Cardiac muscle cell (in vitro differentiated cells and primary cell): ENCODE measurements at regions not wholly inside any gene's neighbourhood (a gene's known extent, or its start where the extent isn't known, plus 50 kb on each side); places are given as distances from the start of the nearest gene placed in this dataset.

Experiments
- DNase-seq, 2 donors: peaks; one replicate each; pipeline versions ENCODE4 v3.0.0 to v3.0.0-alpha.2; 2010 to 2017; ENCODE audit warnings: low read depth in 1 of 2, low spot score in 1 of 2
- H3K27ac ChIP-seq: fragments of 200-600 bp; sonication (generic); 2 replicates; pipeline ENCODE4 v1.5.1; 2016
- H3K27me3 ChIP-seq: fragments of 200-600 bp; sonication (generic); 2 replicates; pipeline ENCODE4 v1.6.0; 2016; ENCODE audit warnings: control low read depth
- H3K36me3 ChIP-seq: fragments of 200-600 bp; sonication (generic); 2 replicates; pipeline ENCODE4 v1.5.1; 2016; ENCODE audit warnings: control low read depth
- H3K4me1 ChIP-seq: fragments of 200-600 bp; sonication (generic); 2 replicates; pipeline ENCODE4 v1.8.1; 2017; ENCODE audit warnings: low read depth, mild to moderate bottlenecking, mixed run types
- H3K4me3 ChIP-seq: fragments of 200-600 bp; sonication (generic); 2 replicates; pipeline ENCODE4 v1.5.1; 2016; ENCODE audit warnings: mild to moderate bottlenecking
- H3K9me3 ChIP-seq: fragments of 200-600 bp; sonication (generic); 2 replicates; pipeline ENCODE4 v1.5.1; 2017; ENCODE audit warnings: low read depth, mild to moderate bottlenecking, control low read depth
- CTCF ChIP-seq: IDR thresholded peaks from 2 replicates; pipeline ENCODE4 v1.5.1; 2012; ENCODE audit warnings: low read depth, mild to moderate bottlenecking, low read length

DNA sequence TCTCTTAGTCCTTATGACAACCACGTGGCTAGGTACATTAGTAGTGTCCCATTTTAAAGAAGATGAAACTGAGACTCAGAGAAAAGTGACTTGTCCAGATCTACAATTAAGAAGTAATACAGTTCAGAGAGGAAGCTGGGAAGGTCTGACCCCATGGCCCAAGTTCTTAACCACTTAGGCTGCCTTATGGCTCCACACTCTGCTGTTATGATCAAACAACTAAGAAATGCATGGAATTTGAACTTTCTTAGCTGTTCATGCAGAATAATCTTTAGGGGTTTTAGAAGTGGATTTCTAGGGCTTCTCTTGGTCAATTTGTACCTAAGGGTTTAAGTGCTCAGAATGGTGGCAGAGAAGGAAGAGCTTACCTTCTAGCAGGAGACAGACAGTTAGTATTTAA, 128.0 kb upstream of the MSX2 start:
- Histone ChIP-seq H3K4me1 (peaks cover 20% of the 10 kb centered on the region), H3K9me3 (no peaks in the 10 kb centered on the region), H3K4me3 (no peak overlapping the region), H3K27me3 (peaks cover 5% of the 10 kb centered on the region), H3K36me3 (no peaks in the 10 kb centered on the region), H3K27ac (no peak overlapping the region)
- TF ChIP-seq CTCF = no peak
- no peak for DNase-seq

DNA sequence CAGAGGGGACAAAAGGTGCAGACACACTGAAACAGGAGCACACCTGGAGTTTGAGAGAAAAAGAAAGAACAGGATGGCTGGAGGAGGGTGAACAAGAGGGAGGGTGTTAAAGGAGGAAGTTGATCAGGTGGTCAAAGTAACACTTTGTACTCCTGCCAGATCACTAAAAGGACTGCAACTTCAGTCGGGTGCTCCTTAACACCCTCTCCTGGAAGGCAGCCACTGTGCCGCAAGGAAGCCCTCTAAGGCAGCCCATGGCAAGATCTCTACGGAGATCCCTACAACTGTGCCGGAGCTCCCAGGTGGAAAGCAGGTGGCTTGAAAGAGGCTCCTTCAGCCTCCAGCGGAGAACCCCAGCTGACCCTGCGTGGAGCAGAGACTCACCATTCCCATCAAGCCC, 124.4 kb upstream of the MSX2 start:
- Histone ChIP-seq H3K4me1 (peaks cover 20% of the 10 kb centered on the region), H3K27ac (no peak overlapping the region), H3K9me3 (no peaks in the 10 kb centered on the region), H3K27me3 (peaks cover 5% of the 10 kb centered on the region), H3K4me3 (no peak overlapping the region), H3K36me3 (no peaks in the 10 kb centered on the region)
- DNase-seq = no peak
- no peak for TF ChIP-seq CTCF

DNA sequence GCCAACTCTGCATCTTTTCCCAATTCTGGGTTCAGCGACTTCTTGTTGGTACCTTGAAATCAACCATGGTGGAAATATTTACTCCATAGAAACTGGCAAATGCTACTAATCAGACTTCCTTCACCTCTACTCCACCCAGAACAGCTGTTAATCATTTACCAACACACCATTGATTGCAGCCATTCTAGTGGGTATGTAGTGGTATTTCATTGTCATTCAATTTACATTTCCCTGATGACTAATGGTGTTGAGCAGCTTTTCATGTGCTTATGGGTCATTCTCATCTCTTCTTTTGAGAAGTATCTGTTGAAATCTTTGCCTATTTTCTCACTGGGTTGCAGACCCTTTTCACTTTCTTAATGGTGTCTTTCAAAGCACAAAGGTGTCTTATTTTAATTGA, 122.4 kb upstream of the MSX2 start:
- Histone ChIP-seq H3K4me3 (no peak overlapping the region), H3K4me1 (peaks cover 28% of the 10 kb centered on the region), H3K9me3 (no peaks in the 10 kb centered on the region), H3K27me3 (peaks cover 5% of the 10 kb centered on the region), H3K36me3 (no peaks in the 10 kb centered on the region), H3K27ac (no peak overlapping the region)
- no peak for DNase-seq
- TF ChIP-seq CTCF = no peak

DNA sequence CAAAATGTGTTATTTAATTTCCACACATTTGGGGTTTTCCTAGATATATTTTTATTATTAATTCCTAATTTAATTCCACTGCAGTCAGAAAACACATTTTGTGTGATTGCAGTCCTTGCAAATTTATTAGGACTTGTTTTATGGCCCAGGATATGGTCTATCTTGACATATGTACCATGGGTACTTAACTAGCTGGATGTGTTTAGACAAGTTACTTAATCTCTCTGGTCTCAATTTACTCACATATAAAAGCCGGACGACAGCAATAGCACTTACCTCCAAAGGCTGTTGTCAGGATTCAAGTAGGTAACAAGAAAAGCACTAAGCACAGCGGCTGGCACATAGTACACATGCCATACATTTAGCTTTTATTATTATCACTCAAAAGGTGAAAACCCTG, 118.2 kb upstream of the MSX2 start:
- Histone ChIP-seq H3K36me3 (no peaks in the 10 kb centered on the region), H3K27ac (no peak overlapping the region), H3K4me3 (no peak overlapping the region), H3K9me3 (no peaks in the 10 kb centered on the region), H3K4me1 (peaks cover 8% of the 10 kb centered on the region), H3K27me3 (no peaks in the 10 kb centered on the region)
- TF ChIP-seq CTCF = no peak
- no peak for DNase-seq

DNA sequence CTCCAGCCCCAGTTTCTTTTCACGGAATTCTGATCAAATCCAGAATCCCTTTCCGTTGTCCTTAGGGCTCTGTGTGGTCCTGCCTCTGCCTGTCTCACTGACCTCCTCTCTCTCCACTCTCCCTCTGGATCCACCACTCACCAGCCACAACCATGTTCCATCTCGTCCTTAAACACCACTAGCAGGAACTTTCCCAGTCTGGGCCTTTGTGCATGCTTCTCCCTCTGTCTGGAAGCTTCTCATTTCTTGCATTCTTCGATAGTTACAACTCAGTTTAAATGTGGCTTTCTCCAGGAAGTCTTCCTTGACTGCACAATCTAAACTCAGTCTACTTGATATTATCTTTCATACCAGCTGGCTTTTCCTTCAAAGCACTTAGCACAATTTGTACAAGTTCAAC, 117.7 kb upstream of the MSX2 start:
- Histone ChIP-seq H3K4me1 (peaks cover 8% of the 10 kb centered on the region), H3K9me3 (no peaks in the 10 kb centered on the region), H3K27me3 (no peaks in the 10 kb centered on the region), H3K27ac (no peak overlapping the region), H3K4me3 (no peak overlapping the region), H3K36me3 (no peaks in the 10 kb centered on the region)
- no peak for DNase-seq
- no peak for TF ChIP-seq CTCF

DNA sequence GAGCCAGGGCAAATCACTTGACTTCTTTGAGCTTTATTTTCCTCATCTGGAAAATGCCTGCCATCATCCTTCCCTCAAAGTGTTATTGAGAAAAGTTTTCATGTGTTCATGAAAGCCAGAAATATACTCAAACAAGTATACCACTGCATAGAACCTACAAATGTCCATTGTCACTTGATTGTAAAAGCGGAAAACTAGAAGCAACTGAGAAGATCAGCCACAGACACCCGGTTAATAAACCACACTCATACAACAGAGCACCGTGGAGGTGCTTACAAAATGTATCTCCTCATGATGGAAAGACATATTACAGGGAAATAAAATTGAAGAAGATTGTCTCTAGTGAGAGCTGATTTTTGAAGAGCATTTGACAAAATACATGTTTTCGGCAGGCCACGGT, 117.2 kb upstream of the MSX2 start:
- Histone ChIP-seq H3K4me1 (peaks cover 8% of the 10 kb centered on the region), H3K4me3 (no peak overlapping the region), H3K9me3 (no peaks in the 10 kb centered on the region), H3K27me3 (no peaks in the 10 kb centered on the region), H3K27ac (no peak overlapping the region), H3K36me3 (no peaks in the 10 kb centered on the region)
- TF ChIP-seq CTCF = no peak
- DNase-seq = no peak
